Inflammatory macrophage treated with lipopolysaccharide for 1 hour (primary cell): ENCODE measurements at regions not wholly inside any gene's neighbourhood (a gene's known extent, or its start where the extent isn't known, plus 50 kb on each side); places are given as distances from the start of the nearest gene placed in this dataset.
"Not testable (repeated sequence)": the region's sequence is repeated elsewhere in the genome, so short reads cannot be mapped to it uniquely, and the experiment has no call there.

ENCODE experiments used
- DNase-seq, 2 donors: peaks; one replicate each; pipeline ENCODE4 v3.0.0-alpha.2; 2020 to 2022

DNA sequence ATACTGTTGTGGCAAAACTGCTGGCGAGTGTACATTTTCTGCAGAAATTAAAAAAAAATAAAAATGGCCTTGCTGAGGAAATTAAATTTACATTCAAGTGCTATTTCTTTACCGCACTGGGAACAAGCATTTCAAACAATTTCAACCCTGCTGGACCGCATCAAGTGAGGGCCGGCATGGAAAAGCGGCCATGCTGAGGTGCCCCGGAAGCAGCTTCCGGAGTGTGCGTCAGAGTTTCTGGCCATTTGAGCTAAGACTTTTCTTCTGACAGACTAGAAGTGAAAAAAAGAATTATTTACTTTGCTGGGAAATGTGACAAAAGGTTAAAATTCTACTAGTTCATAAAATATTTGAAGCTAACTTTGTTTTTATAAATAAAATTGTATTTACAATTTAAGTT is 337.0 kb downstream of the CACNA1B start:
- DNase-seq, result not testable (repeated sequence)

DNA sequence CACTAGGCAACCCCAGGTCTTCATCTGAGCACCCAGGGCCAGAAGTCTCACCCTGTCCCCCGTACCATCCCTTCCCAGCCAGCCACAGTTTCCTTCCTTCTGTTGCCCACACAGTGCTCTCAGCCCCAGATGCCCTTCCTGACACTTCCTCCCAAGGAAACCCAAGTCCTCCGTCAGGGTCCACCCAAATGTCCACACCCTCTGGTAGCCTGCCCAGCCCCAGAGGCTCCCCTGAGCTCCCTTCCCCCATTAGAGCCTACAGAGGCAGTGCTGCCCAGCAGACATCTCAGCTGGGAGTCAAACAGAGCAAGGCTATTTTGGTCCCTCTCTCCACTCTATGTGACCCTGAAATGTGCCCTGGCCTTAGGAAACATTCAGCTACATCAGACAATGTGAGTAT is 338.0 kb downstream of the CACNA1B start:
- not testable (repeated sequence) for DNase-seq

DNA sequence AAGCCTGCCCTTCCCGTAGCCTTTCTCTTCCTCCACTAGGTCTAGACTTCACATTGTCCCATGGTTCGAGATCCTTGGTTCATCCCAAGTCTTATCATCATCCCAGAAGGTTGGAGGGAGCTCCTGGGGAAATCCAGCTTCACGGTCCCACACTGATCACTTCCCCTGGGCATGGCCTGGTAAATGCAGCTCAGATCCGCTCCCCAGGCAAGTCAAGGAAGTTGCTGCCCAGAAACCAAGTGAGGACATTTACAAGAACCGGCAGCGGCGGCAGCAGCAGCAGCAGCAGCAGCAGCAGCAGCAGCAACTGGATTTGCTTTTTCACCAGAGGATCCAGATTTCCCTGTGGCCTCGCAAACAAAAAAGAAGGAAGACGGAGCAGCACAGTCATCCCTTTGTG is 339.2 kb downstream of the CACNA1B start:
- DNase-seq, result peak; percentile 1 to 4

DNA sequence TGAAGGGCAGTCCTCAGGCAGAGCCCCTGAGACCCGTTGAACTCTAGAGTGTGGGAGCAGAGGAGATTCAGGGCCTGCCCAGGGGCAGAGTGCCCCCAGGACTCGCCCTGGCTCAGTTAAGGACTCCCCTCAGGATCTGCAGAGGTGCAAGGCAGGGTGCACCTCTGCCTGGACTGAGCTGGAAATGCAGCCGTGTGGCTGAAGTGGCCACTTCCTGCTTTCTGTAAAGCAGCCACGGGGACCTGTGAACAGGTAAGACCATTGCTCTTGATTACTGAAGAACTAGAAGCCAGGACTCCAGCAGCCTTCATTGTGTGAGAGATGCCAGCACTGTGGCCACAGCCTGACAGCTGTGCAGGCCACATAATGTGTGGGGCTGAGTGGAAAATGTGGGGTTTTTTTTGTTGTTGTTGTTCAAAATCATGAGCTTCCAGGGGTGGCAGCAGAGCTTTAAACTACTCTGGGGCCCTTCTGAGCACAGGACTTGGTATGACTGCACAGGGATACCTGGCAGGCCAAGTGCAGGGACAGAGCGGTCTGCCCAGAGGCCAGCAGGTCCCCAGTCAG is 339.8 kb downstream of the CACNA1B start:
- DNase-seq, result not testable (repeated sequence)

DNA sequence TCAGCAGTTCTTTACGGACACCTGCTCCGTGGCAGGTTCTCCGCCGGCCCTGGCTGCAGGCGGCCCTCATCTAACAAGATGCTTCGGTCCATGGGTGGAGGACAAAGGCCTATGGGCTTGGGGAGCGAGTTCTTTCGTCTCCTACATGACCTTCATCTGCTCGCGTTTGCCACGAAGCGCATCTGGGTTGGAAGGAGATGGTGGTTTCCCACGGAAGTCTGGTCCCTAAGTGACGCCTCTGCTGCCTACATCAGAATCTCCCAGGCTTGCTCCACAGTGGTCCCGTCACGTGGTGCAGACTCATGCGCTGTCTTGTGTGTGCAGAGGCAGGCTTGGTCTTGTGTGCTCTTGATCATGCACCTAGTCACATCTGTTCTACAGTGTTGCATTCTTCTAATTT is 341.7 kb downstream of the CACNA1B start:
- DNase-seq, result peak in 1 of 2 donors; percentile 29

DNA sequence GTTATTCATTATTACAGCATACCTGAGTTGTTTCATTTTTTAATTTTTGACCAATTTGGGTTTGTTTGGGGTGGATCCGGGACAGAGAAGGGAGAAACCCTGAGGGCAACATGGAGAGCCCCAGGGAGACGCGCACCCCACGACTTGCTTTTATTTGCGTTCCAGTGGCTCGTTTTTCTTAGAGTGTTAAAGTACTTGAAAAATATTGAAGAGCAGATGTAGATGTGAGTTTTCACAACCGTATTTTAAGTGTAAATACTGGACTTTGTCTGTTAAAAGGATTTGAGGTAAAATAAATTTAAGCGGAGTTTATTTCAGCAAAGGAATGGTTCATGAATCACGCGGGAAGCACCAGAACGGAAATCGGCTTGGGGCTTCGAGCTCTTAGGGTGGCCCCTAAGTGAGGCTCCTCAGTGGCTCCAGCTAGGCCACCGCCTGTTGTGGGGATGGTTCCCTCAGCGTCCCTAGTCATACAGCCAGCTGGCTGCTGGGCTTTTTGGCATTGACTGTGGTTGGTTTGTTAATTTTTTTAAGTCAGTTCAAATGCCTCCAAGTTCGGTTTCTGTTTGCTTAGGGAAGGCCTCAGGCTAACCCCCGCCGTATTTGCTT is 344.0 kb downstream of the CACNA1B start:
- DNase-seq, result not testable (repeated sequence)

DNA sequence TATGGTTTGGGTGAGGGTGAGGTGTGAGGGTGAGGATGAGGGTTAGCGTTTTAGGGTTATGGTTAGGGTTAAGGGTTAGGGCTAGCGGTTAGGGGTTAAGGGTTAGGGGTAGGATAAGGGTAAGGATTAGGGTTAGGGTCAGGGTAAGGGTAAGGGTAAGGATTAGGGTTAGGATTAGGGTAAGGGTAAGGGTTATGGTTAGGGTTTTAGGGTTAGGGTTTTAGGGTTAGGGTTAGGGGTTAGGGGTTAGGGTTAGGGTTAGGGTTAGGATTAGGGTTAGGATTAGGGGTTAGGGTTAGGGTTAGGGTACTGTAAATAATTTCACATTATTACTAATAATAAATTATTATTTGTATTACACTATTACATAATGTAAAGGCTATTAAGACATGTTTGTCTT is 359.5 kb downstream of the CACNA1B start:
- not testable (repeated sequence) for DNase-seq

DNA sequence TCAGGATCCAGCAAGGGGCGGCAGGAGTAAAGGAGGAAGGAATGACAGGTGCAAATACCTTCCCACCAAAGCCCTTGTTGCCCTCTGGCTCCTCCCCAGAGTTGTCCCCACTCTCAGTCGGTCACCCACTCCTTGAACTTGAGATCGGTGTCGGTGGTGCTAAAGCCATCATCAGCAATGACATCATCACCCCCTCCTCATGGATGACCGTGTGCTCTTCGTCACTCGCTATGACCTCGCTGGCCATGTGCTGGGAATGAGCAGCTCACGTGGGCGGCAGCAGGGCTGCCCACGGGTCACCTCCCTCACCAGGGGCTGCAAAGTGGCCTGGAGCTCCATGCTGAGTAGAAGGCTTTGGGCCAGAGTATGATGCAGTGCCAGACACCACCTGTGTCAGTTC is 405.3 kb downstream of the CACNA1B start:
- not testable (repeated sequence) for DNase-seq
